Vagina (tissue), 2 donors: ENCODE measurements at regions not wholly inside any gene's neighbourhood (a gene's known extent, or its start where the extent isn't known, plus 50 kb on each side); places are given as distances from the start of the nearest gene placed in this dataset.

Experiments used
- DNase-seq, 2 donors: peaks; one replicate each; pipeline ENCODE4 v3.0.0-alpha.2; 2017; ENCODE audit errors: extremely low spot score in 2 of 2
- H3K27ac ChIP-seq: fragments of 200-600 bp; sonication (generic); one replicate; pipeline ENCODE4 v1.5.1; 2019
- H3K27me3 ChIP-seq: fragments of 200-600 bp; sonication (generic); one replicate; pipeline ENCODE4 v1.5.1; 2019
- H3K36me3 ChIP-seq, 2 donors: fragments of 200-600 bp; sonication (generic); one replicate each; pipeline ENCODE4 v1.5.1; 2017 to 2019
- H3K4me1 ChIP-seq: fragments of 200-600 bp; sonication (generic); one replicate; pipeline ENCODE4 v1.5.1; 2019
- H3K4me3 ChIP-seq, 2 donors: fragments of 200-600 bp; sonication (generic); 1 replicate in 1 of 2; 2 replicates in 1 of 2; pipeline ENCODE4 v1.5.1; 2016 to 2019
- H3K9me3 ChIP-seq: fragments of 200-600 bp; sonication (generic); one replicate; pipeline ENCODE4 v1.5.1; 2019
- CTCF ChIP-seq, 3 experiments: fragments of 450-650 bp in 2 of 3; fragments of 200-600 bp in 1 of 3; sonication (generic) in 1 of 3; IDR thresholded peaks; one replicate each; pipeline ENCODE4 v1.5.1; 2017 to 2019; ENCODE audit warnings: antibody characterized with exemption in 3 of 3, mild to moderate bottlenecking in 2 of 3, moderate library complexity in 2 of 3
- POLR2A ChIP-seq, 2 donors: fragments of 450-650 bp; IDR thresholded peaks; one replicate each; pipeline ENCODE4 v1.6.1; 2017; ENCODE audit warnings: antibody characterized with exemption in 2 of 2, mild to moderate bottlenecking in 2 of 2, moderate library complexity in 2 of 2
- POLR2AphosphoS5 ChIP-seq, 2 donors: sonication (generic); formaldehyde crosslinking; IDR thresholded peaks; one replicate each; pipeline ENCODE4 v1.9.0; 2017; ENCODE audit warnings: antibody characterized with exemption in 2 of 2, mild to moderate bottlenecking in 2 of 2, low read depth in 1 of 2; ENCODE audit not compliant: insufficient read depth in 1 of 2
- intact Hi-C: fragments of 100-400 bp; cut with DNase I; formaldehyde crosslinking; loops from one replicate; pipeline ENCODE4 v1.15.1; 2023

- Histone ChIP-seq H3K27me3 (no peaks in the 10 kb centered on the region), H3K36me3 (no peaks in the 10 kb centered on the region), H3K9me3 (no peaks in the 10 kb centered on the region), H3K4me3 (no peak overlapping the region), H3K4me1 (no peaks in the 10 kb centered on the region), H3K27ac (no peak overlapping the region)
- intact Hi-C loops, result no loop called here
- DNase-seq, result no peak
- TF ChIP-seq POLR2A (IDR thresholded peaks at IDR 0.05) (no peak), POLR2AphosphoS5 (IDR thresholded peaks at IDR 0.05; ENCODE audit: insufficient read depth in 1 of 2, low read depth in 1 of 2) (no peak), CTCF (IDR thresholded peaks at IDR 0.05) (no peak)
These were observed 167.7 kb upstream of the NECTIN3 start for GRCh38 chr3:110903771-110904519.

DNA sequence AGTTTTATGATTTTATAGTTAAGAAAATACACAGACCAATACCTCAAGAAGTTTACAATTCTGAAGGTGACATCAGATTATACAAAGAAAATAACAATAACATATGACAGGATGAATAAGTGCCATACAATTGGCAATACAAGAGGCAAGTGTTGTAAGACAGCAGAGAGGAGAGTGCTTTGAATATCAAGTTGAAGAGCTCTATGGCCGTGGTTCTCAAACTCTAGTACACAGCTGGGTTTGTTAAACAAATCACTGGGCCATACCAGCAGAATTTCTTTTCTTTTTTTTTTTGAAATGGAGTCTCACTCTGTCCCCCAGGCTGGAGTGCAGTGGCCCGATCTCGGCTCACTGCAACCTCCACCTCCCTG, 167.1 kb upstream of the NECTIN3 start:
- H3K27ac ChIP-seq, result no peak overlapping the region
- no peaks in the 10 kb centered on the region for H3K36me3 ChIP-seq
- no peaks in the 10 kb centered on the region for H3K9me3 ChIP-seq
- H3K4me3 ChIP-seq, result no peak overlapping the region
- no peaks in the 10 kb centered on the region for H3K4me1 ChIP-seq
- intact Hi-C loops, result no loop called here
- DNase-seq, result no peak
- no peak for TF ChIP-seq POLR2AphosphoS5 (IDR thresholded peaks at IDR 0.05; ENCODE audit: insufficient read depth in 1 of 2, low read depth in 1 of 2)
- TF ChIP-seq CTCF (IDR thresholded peaks at IDR 0.05), result no peak
- TF ChIP-seq POLR2A (IDR thresholded peaks at IDR 0.05), result no peak
- H3K27me3 ChIP-seq, result no peaks in the 10 kb centered on the region

DNA sequence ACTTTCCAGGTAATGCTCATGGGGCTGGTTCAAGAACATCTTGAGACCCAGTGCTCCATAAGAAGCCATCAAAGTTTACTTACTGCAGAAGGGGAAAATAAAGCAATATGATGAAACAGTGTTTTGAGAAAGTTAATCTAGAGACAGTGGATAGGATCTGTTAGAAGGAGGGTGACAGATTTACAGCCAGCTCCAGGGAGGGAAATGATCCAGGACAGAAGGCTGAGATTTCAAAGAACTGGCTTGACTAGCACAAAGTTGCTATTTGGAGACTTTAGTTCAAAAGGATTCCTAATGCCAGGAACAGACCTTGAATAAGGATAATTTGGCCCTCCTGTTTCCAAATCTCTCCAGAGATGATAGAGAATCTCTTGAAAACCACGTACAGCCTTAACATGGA, 166.5 kb upstream of the NECTIN3 start:
- intact Hi-C loops, result no loop called here
- Histone ChIP-seq H3K27me3 (no peaks in the 10 kb centered on the region), H3K27ac (no peak overlapping the region), H3K36me3 (no peaks in the 10 kb centered on the region), H3K4me1 (no peaks in the 10 kb centered on the region), H3K9me3 (no peaks in the 10 kb centered on the region), H3K4me3 (no peak overlapping the region)
- TF ChIP-seq POLR2AphosphoS5 (IDR thresholded peaks at IDR 0.05; ENCODE audit: insufficient read depth in 1 of 2, low read depth in 1 of 2) (no peak), CTCF (IDR thresholded peaks at IDR 0.05) (no peak)
- no peak for DNase-seq

DNA sequence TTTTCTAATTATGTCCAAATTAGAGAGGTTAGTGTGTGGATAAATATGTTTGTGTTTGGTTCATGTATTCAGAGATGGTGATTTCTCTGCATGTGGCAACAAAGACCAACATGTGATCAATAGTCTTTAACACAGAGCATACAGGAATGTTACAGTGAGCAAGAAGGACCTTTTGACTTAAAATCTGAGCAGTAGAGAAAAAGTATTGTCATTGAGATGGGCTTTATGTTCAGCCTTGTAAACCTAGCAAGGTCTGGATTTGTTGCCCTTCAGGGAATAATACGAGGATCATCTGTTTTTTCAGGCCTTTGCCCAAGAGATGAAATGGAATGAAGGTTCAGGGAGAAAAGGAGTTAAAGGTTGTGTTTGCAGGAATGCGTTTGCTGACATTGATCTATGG, 161.8 kb upstream of the NECTIN3 start:
- no peaks in the 10 kb centered on the region for H3K9me3 ChIP-seq
- H3K27ac ChIP-seq, result no peak overlapping the region
- intact Hi-C loops, result no loop called here
- H3K27me3 ChIP-seq, result no peaks in the 10 kb centered on the region
- TF ChIP-seq CTCF (IDR thresholded peaks at IDR 0.05) (no peak), POLR2A (IDR thresholded peaks at IDR 0.05) (no peak), POLR2AphosphoS5 (IDR thresholded peaks at IDR 0.05; ENCODE audit: insufficient read depth in 1 of 2, low read depth in 1 of 2) (no peak)
- H3K4me1 ChIP-seq, result no peaks in the 10 kb centered on the region
- no peaks in the 10 kb centered on the region for H3K36me3 ChIP-seq
- no peak overlapping the region for H3K4me3 ChIP-seq
- no peak for DNase-seq

DNA sequence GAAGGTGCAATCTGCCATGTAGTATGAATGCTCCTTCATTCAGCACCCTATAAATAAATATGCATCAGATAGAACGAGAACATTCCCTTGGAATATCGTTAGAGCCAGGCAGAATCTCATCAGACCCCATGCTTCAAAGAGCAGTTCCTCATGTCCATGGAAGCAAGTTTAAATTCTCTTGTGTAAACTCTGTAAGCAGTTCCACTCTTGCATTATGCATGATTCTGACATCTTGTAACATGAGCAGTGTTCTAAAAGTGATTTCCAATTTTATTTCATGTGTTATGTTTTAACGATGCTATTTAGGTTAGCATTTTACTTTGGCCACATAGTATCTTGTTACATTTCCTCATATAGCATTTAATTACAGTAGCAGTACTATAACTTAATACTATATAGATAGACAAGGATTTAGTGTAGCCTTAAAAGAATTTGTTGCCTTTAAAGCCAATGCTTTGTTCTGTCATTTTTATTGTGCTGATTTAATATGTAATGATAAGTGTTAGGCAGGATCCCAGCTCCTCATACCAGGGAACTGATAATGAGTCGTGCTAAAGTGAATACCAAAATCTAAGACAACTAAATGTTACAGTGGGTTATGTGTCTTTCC, 161.2 kb upstream of the NECTIN3 start:
- Histone ChIP-seq H3K4me3 (no peak overlapping the region), H3K27me3 (no peaks in the 10 kb centered on the region), H3K9me3 (no peaks in the 10 kb centered on the region), H3K4me1 (no peaks in the 10 kb centered on the region), H3K27ac (no peak overlapping the region), H3K36me3 (no peaks in the 10 kb centered on the region)
- intact Hi-C loops, result no loop called here
- TF ChIP-seq CTCF (IDR thresholded peaks at IDR 0.05), result no peak
- no peak for DNase-seq
